ENCODE measurements at regions not wholly inside any gene's neighbourhood (a gene's known extent, or its start where the extent isn't known, plus 50 kb on each side); places are given as distances from the start of the nearest gene placed in this dataset.

DNA sequence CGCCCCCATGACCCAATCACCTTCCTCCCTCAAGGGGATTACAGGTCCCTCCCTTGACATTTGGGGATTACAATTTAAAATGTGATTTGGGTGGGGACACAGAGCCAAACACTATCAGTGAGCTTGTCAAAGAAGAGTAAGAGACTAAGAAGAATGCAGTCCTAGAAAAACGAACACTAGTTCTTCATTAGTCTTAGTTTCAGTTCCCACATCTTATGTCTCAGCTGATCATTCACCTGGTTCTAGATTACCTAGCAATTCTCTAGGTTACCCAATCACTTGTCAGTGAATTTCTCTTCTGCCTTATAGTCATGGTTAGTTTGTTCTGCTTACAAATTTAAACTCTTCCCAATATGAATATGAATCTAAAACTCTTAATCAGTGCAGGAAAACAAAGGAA lies 251.5 kb downstream of the COX7C start:
- TF ChIP-seq, protein P1, sequence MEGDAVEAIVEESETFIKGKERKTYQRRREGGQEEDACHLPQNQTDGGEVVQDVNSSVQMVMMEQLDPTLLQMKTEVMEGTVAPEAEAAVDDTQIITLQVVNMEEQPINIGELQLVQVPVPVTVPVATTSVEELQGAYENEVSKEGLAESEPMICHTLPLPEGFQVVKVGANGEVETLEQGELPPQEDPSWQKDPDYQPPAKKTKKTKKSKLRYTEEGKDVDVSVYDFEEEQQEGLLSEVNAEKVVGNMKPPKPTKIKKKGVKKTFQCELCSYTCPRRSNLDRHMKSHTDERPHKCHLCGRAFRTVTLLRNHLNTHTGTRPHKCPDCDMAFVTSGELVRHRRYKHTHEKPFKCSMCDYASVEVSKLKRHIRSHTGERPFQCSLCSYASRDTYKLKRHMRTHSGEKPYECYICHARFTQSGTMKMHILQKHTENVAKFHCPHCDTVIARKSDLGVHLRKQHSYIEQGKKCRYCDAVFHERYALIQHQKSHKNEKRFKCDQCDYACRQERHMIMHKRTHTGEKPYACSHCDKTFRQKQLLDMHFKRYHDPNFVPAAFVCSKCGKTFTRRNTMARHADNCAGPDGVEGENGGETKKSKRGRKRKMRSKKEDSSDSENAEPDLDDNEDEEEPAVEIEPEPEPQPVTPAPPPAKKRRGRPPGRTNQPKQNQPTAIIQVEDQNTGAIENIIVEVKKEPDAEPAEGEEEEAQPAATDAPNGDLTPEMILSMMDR (IDR thresholded peaks at IDR 0.05; ENCODE audit: low read length), result no peak
- TF ChIP-seq EZH2 (IDR thresholded peaks at IDR 0.05; ENCODE audit: borderline replicate concordance, low read length), result no peak
